Ovary (tissue), 3 donors: ENCODE measurements at regions not wholly inside any gene's neighbourhood (a gene's known extent, or its start where the extent isn't known, plus 50 kb on each side); places are given as distances from the start of the nearest gene placed in this dataset.

ENCODE experiments used
- CTCF ChIP-seq, 3 donors: fragments of 450-650 bp in 2 of 3; fragments of 200-600 bp in 1 of 3; IDR thresholded peaks; one replicate each; pipeline versions ENCODE4 v1.5.1 to v1.8.0; 2016 to 2022; ENCODE audit warnings: antibody characterized with exemption in 3 of 3, mild to moderate bottlenecking in 1 of 3
- POLR2A ChIP-seq: fragments of 450-650 bp; IDR thresholded peaks from one replicate; pipeline ENCODE4 v1.6.1; 2017; ENCODE audit warnings: antibody characterized with exemption, mild to moderate bottlenecking, moderate library complexity
- donor health status: DM: no; HTN: no; CAD: no.

GRCh38 chr14:71398450-71398849, 491.2 kb downstream of the PCNX1 start:
- TF ChIP-seq CTCF (IDR thresholded peaks at IDR 0.05) (no peak), POLR2A (no peak)
